GM12878 (cell line): ENCODE measurements at regions not wholly inside any gene's neighbourhood (a gene's known extent, or its start where the extent isn't known, plus 50 kb on each side); places are given as distances from the start of the nearest gene placed in this dataset.

Source experiments
- ATAC-seq: fragments of 200-7000 bp; cut with Tn5 transposase; 3 replicates; pipeline ENCODE4 v1.9.1; 2020; ENCODE audit warnings: mild to moderate bottlenecking, moderate library complexity
- BruUV-seq: library from RNA; stranded (reverse); fragments of 400-500 nt; replicated peaks from 2 replicates; lab custom pipeline; 2021; lab: Mats Ljungman, UMichigan
- CTCF ChIA-PET: fragments of 300-600 bp; sonication (Branson Sonifier 250); formaldehyde crosslinking; extraction: SDS; loops from one replicate; lab custom pipeline; 2021; ENCODE audit warnings: inconsistent platforms; lab: Yijun Ruan, JAX
- POLR2A ChIA-PET: fragments of 350-600 bp; formaldehyde crosslinking; extraction: SDS; loops from one replicate; lab custom pipeline; 2021; ENCODE audit warnings: inconsistent platforms; lab: Charles Lee
- RAD21 ChIA-PET: fragments of 300-600 bp; sonication (Branson Sonifier 250); formaldehyde crosslinking; loops from one replicate; lab custom pipeline; 2023; ENCODE audit warnings: antibody characterized with exemption; ENCODE audit not compliant: unreplicated experiment; lab: Charles Lee
- SMC1A ChIA-PET: fragments of 300-600 bp; sonication (Branson Sonifier 250); formaldehyde crosslinking; loops from one replicate; lab custom pipeline; 2023; ENCODE audit not compliant: unreplicated experiment, uncharacterized antibody; lab: Charles Lee
- DNase-seq: peaks from one replicate; pipeline ENCODE4 v3.0.0-alpha.2; 2011; ENCODE audit warnings: low read depth, low spot score
- FAIRE-seq: peaks from 3 replicates; lab custom pipeline; 2011; peaks lifted over from hg19 to GRCh38; lab: Jason Lieb, UNC
- H2AFZ ChIP-seq: 2 replicates; pipeline ENCODE4 v1.6.0; 2011; ENCODE audit warnings: low read depth, low read length, control low read depth; ENCODE audit not compliant: control insufficient read depth
- H3K27ac ChIP-seq: 2 replicates; pipeline ENCODE4 v1.5.1; 2011; ENCODE audit warnings: control low read depth; ENCODE audit not compliant: control insufficient read depth, insufficient read depth
- H3K27me3 ChIP-seq, 2 experiments: replicated peaks in 1 of 2; 2 replicates each; pipeline versions ENCODE4 v1.6.0 to v1.6.1; 2011; ENCODE audit warnings: low read length in 1 of 2; ENCODE audit not compliant: control insufficient read depth in 2 of 2, insufficient read depth in 2 of 2
- H3K36me3 ChIP-seq, 2 experiments: 2 replicates each; pipeline ENCODE4 v1.5.1; 2011; ENCODE audit warnings: low read length in 1 of 2; ENCODE audit not compliant: control insufficient read depth in 2 of 2, insufficient read depth in 2 of 2
- H3K4me1 ChIP-seq: 2 replicates; pipeline ENCODE4 v1.6.1; 2011; ENCODE audit warnings: mild to moderate bottlenecking, low read length, moderate library complexity, mixed read lengths; ENCODE audit not compliant: control insufficient read depth, insufficient read depth
- H3K4me2 ChIP-seq: 2 replicates; pipeline ENCODE4 v1.6.0; 2011; ENCODE audit warnings: control low read depth; ENCODE audit not compliant: control insufficient read depth, insufficient read depth
- H3K4me3 ChIP-seq: fragments of 200-600 bp; sonication (generic); 2 replicates; pipeline ENCODE4 v1.5.1; 2016
- H3K79me2 ChIP-seq: 2 replicates; pipeline ENCODE4 v1.6.0; 2011; ENCODE audit warnings: low read length; ENCODE audit not compliant: control insufficient read depth, insufficient read depth
- H3K9ac ChIP-seq: 2 replicates; pipeline ENCODE4 v1.8.0; 2011; ENCODE audit warnings: low read length, control low read depth, mixed read lengths; ENCODE audit not compliant: control insufficient read depth, insufficient read depth
- H3K9me3 ChIP-seq: replicated peaks from 3 replicates; pipeline ENCODE4 v1.5.1; 2011; ENCODE audit warnings: mild to moderate bottlenecking, low read length; ENCODE audit not compliant: control insufficient read depth, insufficient read depth
- H4K20me1 ChIP-seq: 2 replicates; pipeline ENCODE4 v1.6.0; 2011; ENCODE audit not compliant: control insufficient read depth, insufficient read depth
- BRCA1 ChIP-seq: IDR thresholded peaks from 2 replicates; pipeline ENCODE4 v1.6.1; 2011; ENCODE audit warnings: low read depth, low read length, improper control_type of control experiment
- CBX3 ChIP-seq: fragments of 200-600 bp; sonication (generic); IDR thresholded peaks from 2 replicates; pipeline ENCODE4 v1.6.1; 2016; ENCODE audit warnings: low read depth, borderline replicate concordance
- CREM ChIP-seq: IDR thresholded peaks from 2 replicates; pipeline ENCODE4 v1.6.1; 2014; ENCODE audit warnings: antibody characterized with exemption, low read depth
- GATAD2B ChIP-seq: fragments of 450-650 bp; conservative IDR thresholded peaks from 2 replicates; pipeline ENCODE4 v1.6.1; 2017; ENCODE audit warnings: low read depth, mild to moderate bottlenecking, moderate library complexity
- HSF1 ChIP-seq: fragments of 150-350 bp; IDR thresholded peaks from 2 replicates; pipeline ENCODE4 v1.6.1; 2014; ENCODE audit warnings: mild to moderate bottlenecking, low read depth, low read length
- KLF5 ChIP-seq: fragments of 450-650 bp; IDR thresholded peaks from 2 replicates; pipeline ENCODE4 v1.6.1; 2014; ENCODE audit warnings: mild to moderate bottlenecking; ENCODE audit not compliant: partially characterized antibody
- MEF2B ChIP-seq: fragments of 450-650 bp; IDR thresholded peaks from 2 replicates; pipeline ENCODE4 v1.6.1; 2018; ENCODE audit warnings: mild to moderate bottlenecking, moderate library complexity; ENCODE audit not compliant: partially characterized antibody, poor library complexity, severe bottlenecking
- MLLT1 ChIP-seq: fragments of 450-650 bp; IDR thresholded peaks from 2 replicates; pipeline ENCODE4 v1.6.1; 2016; ENCODE audit warnings: mild to moderate bottlenecking
- MTA3 ChIP-seq: IDR thresholded peaks from 2 replicates; pipeline ENCODE4 v1.6.1; 2012; ENCODE audit warnings: low read length, inconsistent platforms, borderline replicate concordance
- NR2F1 ChIP-seq: fragments of 450-650 bp; conservative IDR thresholded peaks from 2 replicates; pipeline ENCODE4 v1.6.1; 2017; ENCODE audit warnings: mild to moderate bottlenecking
- PML ChIP-seq: IDR thresholded peaks from 2 replicates; pipeline ENCODE4 v1.6.1; 2012; ENCODE audit warnings: low read length, inconsistent platforms
- RAD21 ChIP-seq: IDR thresholded peaks from 2 replicates; pipeline ENCODE4 v1.6.1; 2011; ENCODE audit warnings: mild to moderate bottlenecking, low read depth, low read length, moderate library complexity; ENCODE audit not compliant: insufficient read depth
- SMARCA5 ChIP-seq: fragments of 450-650 bp; IDR thresholded peaks from 2 replicates; pipeline ENCODE4 v1.6.1; 2017; ENCODE audit warnings: mild to moderate bottlenecking
- SUZ12 ChIP-seq: fragments of 200-600 bp; sonication (generic); IDR thresholded peaks from one replicate; pipeline ENCODE4 v1.6.1; 2018; ENCODE audit warnings: antibody characterized with exemption, mild to moderate bottlenecking; ENCODE audit not compliant: unreplicated experiment
- WGBS: methylation state at CpG from one replicate; pipeline ENCODE4 v1.1.6; 2016; ENCODE audit warnings: low lambda C conversion rate; ENCODE audit not compliant: insufficient replicate concordance, insufficient coverage; ENCODE audit errors: missing lambda C conversion rate; 5-methylcytosine and 5-hydroxymethylcytosine counted together
- in situ Hi-C: fragments of 300-500 bp; cut with MboI; formaldehyde crosslinking; loops from 9 replicates; pipeline ENCODE4 v1.14.3; 2018; ENCODE audit warnings: mixed read lengths
- intact Hi-C: fragments of 100-400 bp; cut with micrococcal nuclease; formaldehyde crosslinking; loops from one replicate; pipeline ENCODE4 v1.14.2; 2022; ENCODE audit not compliant: unreplicated experiment

- BruUV-seq, result no TSS peak
- H3K79me2 ChIP-seq, result no peaks in the 10 kb centered on the region
- no peak overlapping the region for H3K4me3 ChIP-seq
- H3K27ac ChIP-seq, result no peak overlapping the region
- ChIA-PET RAD21 (no interaction called here), POLR2A (no interaction called here), SMC1A (interaction anchor here (1.0 kb wide), 1 partner anchor 75 kb away, joined by 3 read pairs; no protein-coding TSS in a partner anchor), CTCF (no interaction called here)
- no peaks in the 10 kb centered on the region for H4K20me1 ChIP-seq
- ATAC-seq (peak; percentile 38; the same call in 2 of the 3 replicates), FAIRE-seq (no peak), DNase-seq (no peak)
- intact Hi-C loops, result no loop called here
- H3K27me3 ChIP-seq, result no peaks in the 10 kb centered on the region
- H2AFZ ChIP-seq, result no peak overlapping the region
- H3K9ac ChIP-seq, result no peak overlapping the region
- H3K4me2 ChIP-seq, result no peak overlapping the region
- in situ Hi-C loops, result no loop called here
- 0% methylated on average over 2 of the region's 2 CpGs for WGBS
- H3K4me1 ChIP-seq, result no peaks in the 10 kb centered on the region
- no peaks in the 10 kb centered on the region for H3K9me3 ChIP-seq
- 0 out of 2 replicates have a peak, but pooled peaks have one; percentile 13 for TF ChIP-seq NR2F1
- no peak for TF ChIP-seq CBX3
- no peaks in the 10 kb centered on the region for H3K36me3 ChIP-seq
Measured at GRCh38 chr4:11543706-11544105, 115.0 kb upstream of the HS3ST1 start.

- no peaks in the 10 kb centered on the region for H4K20me1 ChIP-seq
- H3K36me3 ChIP-seq, result no peaks in the 10 kb centered on the region
- ChIA-PET CTCF (interaction anchor here (0.6 kb wide), 1 partner anchor 47 kb away, joined by 3 read pairs; no protein-coding TSS in a partner anchor), RAD21 (no interaction called here), SMC1A (interaction anchor here (0.6 to 1.0 kb wide), 2 partner anchors 74 to 250 kb away, joined by 3 read pairs; no protein-coding TSS in a partner anchor), POLR2A (no interaction called here)
- H3K27ac ChIP-seq, result no peak overlapping the region
- H3K4me2 ChIP-seq, result no peak overlapping the region
- no peaks in the 10 kb centered on the region for H3K4me1 ChIP-seq
- H3K4me3 ChIP-seq, result no peak overlapping the region
- intact Hi-C loops (no loop called here), in situ Hi-C loops (no loop called here)
- no peak for FAIRE-seq
- ATAC-seq, result no peak
- no peaks in the 10 kb centered on the region for H3K9me3 ChIP-seq
- DNase-seq, result no peak
- no peak overlapping the region for H3K9ac ChIP-seq
- no peaks in the 10 kb centered on the region for H3K79me2 ChIP-seq
- no peaks in the 10 kb centered on the region for H3K27me3 ChIP-seq
- BruUV-seq, result no TSS peak
- 20% methylated on average over 2 of the region's 2 CpGs for WGBS
- no peak overlapping the region for H2AFZ ChIP-seq
- TF ChIP-seq BRCA1 (no peak), CREM (no peak), SUZ12 (no peak), NR2F1 (no peak), HSF1 (no peak), PML (no peak), MTA3 (no peak), RAD21 (no peak), SMARCA5 (no peak), MEF2B (no peak), MLLT1 (no peak), KLF5 (no peak), GATAD2B (no peak)
Measured at GRCh38 chr4:11542952-11543351, 114.3 kb upstream of the HS3ST1 start.
